ENCODE measurements at regions not wholly inside any gene's neighbourhood (a gene's known extent, or its start where the extent isn't known, plus 50 kb on each side); places are given as distances from the start of the nearest gene placed in this dataset.

GRCh38 chr16:50953290-50953689 lies 197.8 kb downstream of the SALL1 start:
- TF ChIP-seq POLR2A (IDR thresholded peaks at IDR 0.05): no peak
- TF ChIP-seq, protein P1, sequence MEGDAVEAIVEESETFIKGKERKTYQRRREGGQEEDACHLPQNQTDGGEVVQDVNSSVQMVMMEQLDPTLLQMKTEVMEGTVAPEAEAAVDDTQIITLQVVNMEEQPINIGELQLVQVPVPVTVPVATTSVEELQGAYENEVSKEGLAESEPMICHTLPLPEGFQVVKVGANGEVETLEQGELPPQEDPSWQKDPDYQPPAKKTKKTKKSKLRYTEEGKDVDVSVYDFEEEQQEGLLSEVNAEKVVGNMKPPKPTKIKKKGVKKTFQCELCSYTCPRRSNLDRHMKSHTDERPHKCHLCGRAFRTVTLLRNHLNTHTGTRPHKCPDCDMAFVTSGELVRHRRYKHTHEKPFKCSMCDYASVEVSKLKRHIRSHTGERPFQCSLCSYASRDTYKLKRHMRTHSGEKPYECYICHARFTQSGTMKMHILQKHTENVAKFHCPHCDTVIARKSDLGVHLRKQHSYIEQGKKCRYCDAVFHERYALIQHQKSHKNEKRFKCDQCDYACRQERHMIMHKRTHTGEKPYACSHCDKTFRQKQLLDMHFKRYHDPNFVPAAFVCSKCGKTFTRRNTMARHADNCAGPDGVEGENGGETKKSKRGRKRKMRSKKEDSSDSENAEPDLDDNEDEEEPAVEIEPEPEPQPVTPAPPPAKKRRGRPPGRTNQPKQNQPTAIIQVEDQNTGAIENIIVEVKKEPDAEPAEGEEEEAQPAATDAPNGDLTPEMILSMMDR (IDR thresholded peaks at IDR 0.05): no peak
- Histone ChIP-seq H3K27me3 (no peaks in the 10 kb centered on the region), H3K36me3 (no peaks in the 10 kb centered on the region), H3K4me1 (no peaks in the 10 kb centered on the region), H3K27ac (no peak overlapping the region), H3K4me3 (no peak overlapping the region), H3K9me3 (peaks cover 0 to 3% (median 0%) of the 10 kb centered on the region in 4 donors)
- DNase-seq: no peak

DNA sequence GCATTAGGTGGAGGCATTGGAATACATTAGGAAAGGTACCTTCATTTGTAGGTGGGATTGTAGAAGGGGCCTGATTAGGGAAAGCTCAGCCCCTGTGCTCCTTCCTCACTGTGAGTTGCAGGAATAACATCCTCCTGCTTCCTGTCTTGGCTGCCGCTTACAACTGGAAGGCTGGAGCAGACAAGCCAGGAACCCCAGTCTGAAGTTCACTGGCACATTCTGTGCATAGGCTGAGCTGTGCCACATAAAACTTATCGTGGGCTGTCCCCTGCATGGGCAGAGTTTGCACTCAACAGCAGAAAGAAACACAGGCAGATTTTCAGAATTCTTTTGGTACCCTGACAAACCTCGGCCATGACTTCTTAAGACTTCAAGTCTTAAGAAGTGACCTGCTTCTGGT lies 200.1 kb downstream of the SALL1 start:
- H3K4me1 ChIP-seq: no peaks in the 10 kb centered on the region
- no peaks in the 10 kb centered on the region for H3K36me3 ChIP-seq
- no peaks in the 10 kb centered on the region for H3K27me3 ChIP-seq
- no peaks in the 10 kb centered on the region for H3K9me3 ChIP-seq
- no peak for DNase-seq
- H3K4me3 ChIP-seq: no peak overlapping the region
- TF ChIP-seq, protein P1 (IDR thresholded peaks at IDR 0.05): no peak
- TF ChIP-seq POLR2A (IDR thresholded peaks at IDR 0.05): no peak
- no peak overlapping the region for H3K27ac ChIP-seq

DNA sequence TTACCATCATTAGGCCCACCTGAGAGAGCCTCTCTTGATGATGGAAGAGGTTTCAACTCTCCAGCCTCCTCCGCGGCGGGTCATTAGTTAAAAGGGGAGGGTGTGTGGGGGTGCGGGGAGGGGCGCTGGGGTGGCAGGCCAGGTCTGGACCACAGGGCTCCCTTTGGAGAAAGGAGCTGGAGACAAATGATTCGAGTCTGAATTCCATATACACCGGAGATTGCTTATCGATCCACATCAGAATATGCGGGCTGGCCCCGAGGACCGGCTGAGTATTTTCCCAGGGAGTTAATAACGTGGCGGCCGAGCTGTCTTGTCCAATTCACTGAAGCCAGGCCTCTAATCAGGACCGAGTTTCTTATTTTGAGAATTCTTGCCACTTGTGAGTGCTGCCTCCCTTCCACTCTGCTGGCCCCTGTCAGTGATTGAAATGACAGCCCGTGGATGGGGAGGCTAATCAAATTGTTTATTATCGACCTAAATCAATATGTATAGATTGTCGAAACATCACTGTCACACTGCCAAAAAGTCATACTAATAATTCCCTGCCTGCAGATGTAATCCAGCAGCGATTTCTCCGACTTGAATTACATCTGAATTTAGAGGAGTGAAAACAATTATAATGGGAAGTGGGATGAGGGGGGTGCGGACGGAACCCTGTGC lies 202.7 kb downstream of the SALL1 start:
- no peaks in the 10 kb centered on the region for H3K4me1 ChIP-seq
- no peak overlapping the region for H3K27ac ChIP-seq
- no peaks in the 10 kb centered on the region for H3K9me3 ChIP-seq
- H3K36me3 ChIP-seq: no peaks in the 10 kb centered on the region
- H3K4me3 ChIP-seq: no peak overlapping the region
- TF ChIP-seq POLR2A (IDR thresholded peaks at IDR 0.05): no peak
- TF ChIP-seq, protein P1 (IDR thresholded peaks at IDR 0.05): no peak
- H3K27me3 ChIP-seq: no peaks in the 10 kb centered on the region
- no peak for DNase-seq

GRCh38 chr16:50947826-50948225 lies 203.2 kb downstream of the SALL1 start:
- Histone ChIP-seq H3K36me3 (no peaks in the 10 kb centered on the region), H3K27me3 (no peaks in the 10 kb centered on the region), H3K9me3 (no peaks in the 10 kb centered on the region), H3K4me3 (no peak overlapping the region), H3K27ac (no peak overlapping the region), H3K4me1 (no peaks in the 10 kb centered on the region)
- TF ChIP-seq, protein P1 (IDR thresholded peaks at IDR 0.05): no peak
- no peak for TF ChIP-seq POLR2A (IDR thresholded peaks at IDR 0.05)
- DNase-seq: no peak

GRCh38 chr16:50946606-50947005 lies 204.5 kb downstream of the SALL1 start:
- Histone ChIP-seq H3K27me3 (no peaks in the 10 kb centered on the region), H3K4me1 (no peaks in the 10 kb centered on the region), H3K9me3 (no peaks in the 10 kb centered on the region), H3K4me3 (no peak overlapping the region), H3K36me3 (no peaks in the 10 kb centered on the region), H3K27ac (no peak overlapping the region)
- TF ChIP-seq, protein P1 (IDR thresholded peaks at IDR 0.05): no peak
- no peak for TF ChIP-seq POLR2A (IDR thresholded peaks at IDR 0.05)
- no peak for DNase-seq

DNA sequence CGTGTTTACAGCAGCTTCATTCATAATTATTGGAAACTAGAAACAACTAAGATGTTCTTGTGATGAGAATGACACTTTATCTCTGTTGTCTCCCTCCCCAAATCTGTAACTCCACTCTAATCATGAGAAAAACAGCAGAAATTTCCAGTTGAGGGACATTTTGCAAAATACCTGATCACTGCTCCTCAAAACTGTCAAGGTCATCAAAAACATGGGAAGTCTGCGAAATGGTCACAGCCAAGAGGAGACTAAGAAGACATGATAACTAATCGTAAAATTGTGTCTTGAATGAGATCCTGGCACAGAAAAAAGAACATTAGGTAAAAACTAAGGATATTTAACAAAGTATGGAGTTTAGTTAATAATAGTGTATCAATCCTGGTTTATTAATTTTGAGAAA lies 204.2 kb downstream of the CYLD start:
- no peak for DNase-seq
- Histone ChIP-seq H3K36me3 (no peaks in the 10 kb centered on the region), H3K4me3 (no peak overlapping the region), H3K27me3 (no peaks in the 10 kb centered on the region), H3K4me1 (no peaks in the 10 kb centered on the region), H3K27ac (no peak overlapping the region), H3K9me3 (no peaks in the 10 kb centered on the region)
- no peak for TF ChIP-seq POLR2A (IDR thresholded peaks at IDR 0.05)
- TF ChIP-seq, protein P1 (IDR thresholded peaks at IDR 0.05): no peak
